ENCODE measurements at regions not wholly inside any gene's neighbourhood (a gene's known extent, or its start where the extent isn't known, plus 50 kb on each side); places are given as distances from the start of the nearest gene placed in this dataset.
"Not testable (repeated sequence)": the region's sequence is repeated elsewhere in the genome, so short reads cannot be mapped to it uniquely, and the experiment has no call there.

DNA sequence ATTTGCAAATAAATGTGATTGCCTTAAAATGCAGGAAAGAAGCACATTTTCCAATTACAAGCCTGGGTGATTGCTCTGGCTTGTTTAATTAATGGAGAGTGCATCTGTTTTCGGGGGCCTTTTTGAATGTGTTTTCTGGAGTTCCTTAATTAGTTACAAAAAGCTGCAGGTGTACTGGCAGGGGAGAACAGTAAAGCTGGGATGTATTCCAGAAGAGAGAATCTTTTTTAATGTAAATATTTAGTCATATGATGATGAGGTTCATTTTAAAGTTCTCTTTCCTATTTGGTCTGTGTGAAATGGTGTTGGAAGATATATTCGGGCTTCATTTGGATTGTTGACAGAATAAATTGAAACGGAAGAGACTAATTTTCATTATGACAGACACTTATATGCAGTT is 70.9 kb upstream of the N4BP1 start:
- no peak for DNase-seq (ENCODE audit: low read depth)

DNA sequence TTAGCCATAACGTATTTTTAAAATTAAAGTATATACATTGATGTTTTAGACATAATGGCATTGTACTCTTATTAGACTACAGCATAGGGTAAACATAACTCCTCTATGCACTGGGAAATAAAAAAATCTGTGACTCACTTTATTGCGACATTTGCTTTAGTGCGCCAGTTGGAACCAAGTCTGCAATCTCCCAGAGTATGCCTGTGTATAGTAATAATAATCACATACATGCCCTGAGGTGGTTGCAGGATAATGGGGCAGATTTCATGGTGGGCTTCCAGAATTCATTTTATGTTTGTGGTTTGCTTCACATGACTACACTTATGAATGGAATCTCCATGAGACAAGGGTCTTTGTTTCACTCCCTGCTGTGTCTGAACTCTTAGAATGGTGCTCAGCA is 66.9 kb upstream of the N4BP1 start:
- DNase-seq (ENCODE audit: low read depth), result no peak

DNA sequence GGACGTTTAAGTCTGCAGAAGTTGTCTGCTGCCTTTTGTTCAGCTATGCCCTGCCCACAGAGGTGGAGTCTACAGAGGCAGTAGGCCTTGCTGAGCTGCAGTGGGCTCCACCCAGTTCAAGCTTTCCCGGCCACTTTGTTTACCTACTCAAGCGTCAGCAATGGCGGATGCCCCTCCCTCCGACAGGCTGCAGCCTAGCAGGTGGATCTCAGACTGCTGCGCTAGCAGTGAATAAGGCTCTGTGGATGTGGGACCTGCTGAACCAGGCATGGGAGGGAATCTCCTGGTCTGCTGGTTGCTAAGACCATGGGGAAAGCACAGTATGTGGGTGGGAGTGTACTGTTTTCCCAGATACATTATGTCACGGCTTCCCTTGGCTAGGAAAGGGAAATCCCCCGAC is 58.2 kb upstream of the N4BP1 start:
- not testable (repeated sequence) for DNase-seq (ENCODE audit: low read depth)

DNA sequence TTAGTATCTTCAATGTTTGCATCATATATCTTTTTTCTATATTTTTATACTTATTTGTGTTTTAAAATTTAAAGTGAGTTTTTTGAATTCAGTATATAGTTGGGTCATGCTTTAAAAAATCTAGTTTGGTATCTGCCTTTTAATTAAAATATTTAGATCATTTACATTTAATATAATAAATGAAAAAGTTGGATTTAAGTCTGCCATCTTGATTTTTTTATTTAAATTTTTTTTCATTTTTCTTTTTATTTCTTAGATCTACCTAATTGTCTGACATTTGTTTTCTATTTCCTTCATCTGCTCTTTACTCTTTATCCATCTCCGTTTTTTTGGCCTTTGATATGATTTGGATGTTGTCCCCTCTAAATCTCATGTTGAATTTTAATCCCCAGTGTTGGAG is 50.0 kb upstream of the N4BP1 start:
- DNase-seq (ENCODE audit: low read depth), result no peak
